HFFc6 (cell line): ENCODE measurements at regions not wholly inside any gene's neighbourhood (a gene's known extent, or its start where the extent isn't known, plus 50 kb on each side); places are given as distances from the start of the nearest gene placed in this dataset.
A peak's percentile ranks its signal among the peaks of the same experiment; 100 is the strongest.

Experiments
- DNase-seq: peaks from one replicate; pipeline ENCODE4 v3.0.0-alpha.2; 2018
- H3K27ac Mint-ChIP-seq: 2 replicates; pipeline ENCODE4 v1.8.0; 2020; ENCODE audit warnings: mild to moderate bottlenecking, mixed read lengths
- H3K27me3 Mint-ChIP-seq: 2 replicates; pipeline ENCODE4 v1.8.0; 2021; ENCODE audit warnings: mild to moderate bottlenecking, moderate library complexity, mixed read lengths; ENCODE audit not compliant: insufficient read depth
- H3K36me3 Mint-ChIP-seq: 2 replicates; pipeline ENCODE4 v1.8.0; 2021; ENCODE audit warnings: low read depth, mixed read lengths
- H3K4me1 Mint-ChIP-seq: 2 replicates; pipeline ENCODE4 v1.8.0; 2020; ENCODE audit warnings: low read depth, mixed read lengths
- H3K4me3 Mint-ChIP-seq: 2 replicates; pipeline ENCODE4 v1.8.0; 2020; ENCODE audit warnings: mild to moderate bottlenecking, moderate library complexity, mixed read lengths
- H3K9me3 Mint-ChIP-seq: 2 replicates; pipeline ENCODE4 v1.8.0; 2020; ENCODE audit warnings: mild to moderate bottlenecking, mixed read lengths
- CTCF ChIP-seq: fragments of 200-600 bp; sonication (generic); IDR thresholded peaks from 2 replicates; pipeline ENCODE4 v1.5.0; 2021; ENCODE audit warnings: antibody characterized with exemption, mild to moderate bottlenecking

GRCh38 chr1:219050822-219051125, 122.9 kb upstream of the LYPLAL1 start:
- H3K4me1 Mint-ChIP-seq: no peaks in the 10 kb centered on the region; the same call in 1 of the 2 replicates
- no peak for TF ChIP-seq CTCF
- H3K36me3 Mint-ChIP-seq: no peaks in the 10 kb centered on the region
- no peaks in the 10 kb centered on the region for H3K27me3 Mint-ChIP-seq
- H3K4me3 Mint-ChIP-seq: no peak overlapping the region
- H3K27ac Mint-ChIP-seq: no peak overlapping the region
- no peaks in the 10 kb centered on the region for H3K9me3 Mint-ChIP-seq
- DNase-seq: no peak

GRCh38 chr1:219051547-219051946, 122.1 kb upstream of the LYPLAL1 start:
- Mint-ChIP-seq H3K27me3 (no peaks in the 10 kb centered on the region), H3K27ac (no peak overlapping the region), H3K9me3 (no peaks in the 10 kb centered on the region), H3K36me3 (no peaks in the 10 kb centered on the region; the same call in 1 of the 2 replicates), H3K4me3 (no peak overlapping the region), H3K4me1 (no peaks in the 10 kb centered on the region; the same call in 1 of the 2 replicates)
- DNase-seq: no peak
- TF ChIP-seq CTCF: no peak

- H3K27me3 Mint-ChIP-seq: no peaks in the 10 kb centered on the region
- TF ChIP-seq CTCF: no peak
Observed at GRCh38 chr1:219058891-219059820, 114.5 kb upstream of the LYPLAL1 start.

GRCh38 chr1:219060798-219061197, 112.9 kb upstream of the LYPLAL1 start:
- TF ChIP-seq CTCF: no peak
- Mint-ChIP-seq H3K36me3 (peaks cover 5% of the 10 kb centered on the region; the same call in 1 of the 2 replicates), H3K27me3 (no peaks in the 10 kb centered on the region), H3K27ac (no peak overlapping the region), H3K9me3 (no peaks in the 10 kb centered on the region), H3K4me3 (no peak overlapping the region), H3K4me1 (peaks cover 10% of the 10 kb centered on the region)
- DNase-seq: no peak

More at GRCh38 chr1:219058891-219059820, 114.5 kb upstream of the LYPLAL1 start:
- DNase-seq: no peak
- Mint-ChIP-seq H3K4me1 (peaks cover 9% of the 10 kb centered on the region; the same call in 1 of the 2 replicates), H3K9me3 (no peaks in the 10 kb centered on the region), H3K4me3 (no peak overlapping the region), H3K36me3 (peaks cover 5% of the 10 kb centered on the region; the same call in 1 of the 2 replicates), H3K27ac (no peak overlapping the region)

- Mint-ChIP-seq H3K9me3 (no peaks in the 10 kb centered on the region), H3K36me3 (no peaks in the 10 kb centered on the region), H3K4me1 (peaks cover 24% of the 10 kb centered on the region), H3K27me3 (no peaks in the 10 kb centered on the region), H3K4me3 (no peak overlapping the region), H3K27ac (no peak overlapping the region)
- peak; percentile 18 for DNase-seq
- no peak for TF ChIP-seq CTCF
Observed at GRCh38 chr1:219062161-219062560, 111.5 kb upstream of the LYPLAL1 start.
